K562 (cell line): ENCODE measurements at regions not wholly inside any gene's neighbourhood (a gene's known extent, or its start where the extent isn't known, plus 50 kb on each side); places are given as distances from the start of the nearest gene placed in this dataset.

Source experiments
- ATAC-seq: fragments of 200-7000 bp; cut with Tn5 transposase; 3 replicates; pipeline ENCODE4 v1.9.1; 2020; ENCODE audit warnings: moderate library complexity
- BruUV-seq: library from RNA; stranded (reverse); fragments of 400-500 nt; replicated peaks from 2 replicates; lab custom pipeline; 2021; lab: Mats Ljungman, UMichigan
- CTCF ChIA-PET: fragments of 300-600 bp; formaldehyde crosslinking; extraction: SDS; loops from one replicate; lab custom pipeline; 2021; ENCODE audit warnings: low intra/inter-chr PET ratio; lab: Yijun Ruan, JAX
- POLR2A ChIA-PET: fragments of 300-600, 350-650 bp; sonication (Branson Sonifier 250); formaldehyde crosslinking; extraction: SDS; loops from one replicate; lab custom pipeline; 2021; ENCODE audit warnings: antibody characterized with exemption, inconsistent platforms; lab: Yijun Ruan, JAX
- DNase-seq, 4 experiments: peaks; one replicate each; pipeline versions ENCODE4 v3.0.0 to v3.0.0-alpha.2; 2011 to 2018; ENCODE audit warnings: low spot score in 3 of 4, mixed read lengths in 3 of 4; ENCODE audit errors: extremely low read depth in 1 of 4
- FAIRE-seq: peaks from 2 replicates; lab custom pipeline; 2011; peaks lifted over from hg19 to GRCh38; lab: Jason Lieb, UNC
- H2AFZ ChIP-seq: 2 replicates; pipeline ENCODE4 v1.6.0; 2011; ENCODE audit warnings: low read depth, low read length, control low read depth, inconsistent platforms
- H3K27ac ChIP-seq: fragments of 200-600 bp; 3 replicates; pipeline ENCODE4 v1.8.0; 2011; ENCODE audit warnings: low read depth, mild to moderate bottlenecking, control low read depth, inconsistent platforms, low read length, moderate library complexity, mixed read lengths; ENCODE audit errors: extremely low read depth
- H3K27me3 ChIP-seq, 2 experiments: fragments of 300-600 bp in 1 of 2; 2 replicates in 1 of 2; 3 replicates in 1 of 2; pipeline versions ENCODE4 v1.6.0 to v1.8.0; 2011; ENCODE audit warnings: inconsistent platforms in 2 of 2, low read length in 2 of 2, mild to moderate bottlenecking in 1 of 2, mixed read lengths in 1 of 2, moderate library complexity in 1 of 2; ENCODE audit not compliant: control insufficient read depth in 2 of 2, insufficient read depth in 2 of 2
- H3K36me3 ChIP-seq: fragments of 300-600 bp; 3 replicates; pipeline ENCODE4 v1.8.0; 2011; ENCODE audit warnings: mild to moderate bottlenecking, low read length, inconsistent platforms; ENCODE audit not compliant: control insufficient read depth, insufficient read depth
- H3K4me1 ChIP-seq, 2 experiments: fragments of 200-600 bp in 1 of 2; replicated peaks in 1 of 2; 2 replicates in 1 of 2; 3 replicates in 1 of 2; pipeline versions ENCODE4 v1.5.1 to v1.8.0; 2011; ENCODE audit warnings: inconsistent platforms in 2 of 2, low read length in 2 of 2, mild to moderate bottlenecking in 1 of 2, mixed read lengths in 1 of 2, moderate library complexity in 1 of 2; ENCODE audit not compliant: control insufficient read depth in 2 of 2, insufficient read depth in 2 of 2
- H3K4me2 ChIP-seq: 2 replicates; pipeline ENCODE4 v1.6.1; 2011; ENCODE audit warnings: low read length, control low read depth, inconsistent platforms, mixed read lengths; ENCODE audit not compliant: insufficient read depth
- H3K4me3 ChIP-seq: fragments of 200-600 bp; sonication (generic), shearing (Covaris generic); 2 replicates; pipeline ENCODE4 v1.5.1; 2016; ENCODE audit warnings: control low read depth, inconsistent platforms
- H3K79me2 ChIP-seq: fragments of 200-600 bp; 3 replicates; pipeline ENCODE4 v1.8.0; 2011; ENCODE audit warnings: low read length, inconsistent platforms; ENCODE audit not compliant: control insufficient read depth, insufficient read depth
- H3K9ac ChIP-seq, 2 experiments: 2 replicates each; pipeline versions ENCODE4 v1.6.0 to v1.6.1; 2011; ENCODE audit warnings: low read depth in 2 of 2, low read length in 2 of 2, control low read depth in 1 of 2, inconsistent platforms in 1 of 2, mild to moderate bottlenecking in 1 of 2, mixed read lengths in 1 of 2; ENCODE audit not compliant: insufficient read depth in 1 of 2
- H3K9me1 ChIP-seq: one replicate; pipeline ENCODE4 v1.6.0; 2011; ENCODE audit warnings: inconsistent platforms, mild to moderate bottlenecking, low read length, moderate library complexity; ENCODE audit not compliant: control insufficient read depth, insufficient read depth
- H3K9me3 ChIP-seq: replicated peaks from 2 replicates; pipeline ENCODE4 v1.5.1; 2011; ENCODE audit warnings: low read depth, low read length, inconsistent platforms; ENCODE audit not compliant: control insufficient read depth, insufficient read depth
- H4K20me1 ChIP-seq: replicated peaks from 2 replicates; pipeline ENCODE4 v1.6.1; 2011; ENCODE audit warnings: low read length, inconsistent platforms, mixed read lengths; ENCODE audit not compliant: control insufficient read depth, insufficient read depth
- ARID4B ChIP-seq: sonication (generic); formaldehyde crosslinking; IDR thresholded peaks from 2 replicates; pipeline ENCODE4 v1.8.0; 2022; ENCODE audit warnings: mild to moderate bottlenecking, missing genetic modification reagents
- BACH1 ChIP-seq: fragments of 200-800 bp; sonication (Bioruptor generic); IDR thresholded peaks from 2 replicates; pipeline ENCODE4 v1.6.1; 2016; ENCODE audit warnings: missing genetic modification characterization, missing compliant biosample characterization
- DLX4 ChIP-seq: fragments of 250-450 bp; sonication (Bioruptor Pico); IDR thresholded peaks from 2 replicates; pipeline ENCODE4 v1.6.1; 2021; ENCODE audit warnings: mild to moderate bottlenecking
- ETV6 ChIP-seq, 3 experiments: fragments of 150-350 bp in 1 of 3; sonication (generic) in 1 of 3; formaldehyde crosslinking in 1 of 3; IDR thresholded peaks; 2 replicates each; pipeline versions ENCODE4 v1.6.1 to v1.8.0; 2014 to 2022; ENCODE audit warnings: borderline replicate concordance in 2 of 3, low read depth in 2 of 3, antibody characterized with exemption in 1 of 3, low read length in 1 of 3, mild to moderate bottlenecking in 1 of 3, missing genetic modification reagents in 1 of 3
- GTF2B ChIP-seq: IDR thresholded peaks from 2 replicates; pipeline ENCODE4 v1.6.1; 2011; ENCODE audit not compliant: insufficient read length; ENCODE audit errors: extremely low read depth
- JUND ChIP-seq, 2 experiments: IDR thresholded peaks; 2 replicates in 1 of 2; 3 replicates in 1 of 2; pipeline ENCODE4 v1.6.1; 2011; ENCODE audit warnings: borderline replicate concordance in 2 of 2, low read depth in 2 of 2, low read length in 2 of 2, improper control_type of control experiment in 1 of 2, missing biosample characterization in 1 of 2, missing genetic modification characterization in 1 of 2, missing genetic modification reagents in 1 of 2
- NEUROD1 ChIP-seq: fragments of 150-350 bp; IDR thresholded peaks from 2 replicates; pipeline ENCODE4 v1.6.1; 2014; ENCODE audit warnings: borderline replicate concordance, low read length, low read depth; ENCODE audit not compliant: partially characterized antibody
- PHF20 ChIP-seq: fragments of 450-650 bp; IDR thresholded peaks from 2 replicates; pipeline ENCODE4 v1.6.1; 2018; ENCODE audit not compliant: partially characterized antibody
- PURB ChIP-seq: sonication (generic); formaldehyde crosslinking; IDR thresholded peaks from 2 replicates; pipeline ENCODE4 v1.9.0; 2021; ENCODE audit warnings: low read depth, mild to moderate bottlenecking, missing genetic modification reagents
- RBM39 ChIP-seq: fragments of 200-400 bp; formaldehyde crosslinking; optimal IDR thresholded peaks from 2 replicates; pipeline ENCODE3; 2018; ENCODE audit warnings: low read depth, low read length
- SMC3 ChIP-seq: conservative IDR thresholded peaks from 2 replicates; pipeline ENCODE4 v1.6.1; 2011; ENCODE audit warnings: low read depth, low read length, improper control_type of control experiment; ENCODE audit not compliant: insufficient read depth
- TCF7L2 ChIP-seq: fragments of 150-350 bp; IDR thresholded peaks from 2 replicates; pipeline ENCODE4 v1.6.1; 2016; ENCODE audit warnings: low read depth, mild to moderate bottlenecking, low read length, moderate library complexity
- THRA ChIP-seq: fragments of 450-650 bp; IDR thresholded peaks from 2 replicates; pipeline ENCODE4 v1.6.1; 2017; ENCODE audit warnings: mild to moderate bottlenecking, moderate library complexity
- ZNF282 ChIP-seq: sonication (generic); formaldehyde crosslinking; IDR thresholded peaks from 2 replicates; pipeline ENCODE4 v1.8.1; 2023; ENCODE audit warnings: missing genetic modification reagents
- ZNF77 ChIP-seq: fragments of 250-450 bp; sonication (Bioruptor Pico); IDR thresholded peaks from 2 replicates; pipeline ENCODE4 v1.5.0; 2020
- whole genome bisulfite sequencing: fragments of 100-300 bp; shearing (Covaris generic); methylation state at CpG from one replicate; pipeline ENCODE4 v1.1.6; 2016; ENCODE audit warnings: low coverage, mixed read lengths; ENCODE audit not compliant: insufficient coverage; ENCODE audit errors: missing lambda C conversion rate; 5-methylcytosine and 5-hydroxymethylcytosine counted together
- in situ Hi-C: fragments of 300-500 bp; cut with MboI; formaldehyde crosslinking; loops from 4 replicates; pipeline ENCODE4 v1.15.0; 2018; ENCODE audit warnings: inconsistent platforms, mixed read lengths
- intact Hi-C: fragments of 100-400 bp; cut with micrococcal nuclease; formaldehyde crosslinking; loops from 2 replicates; pipeline ENCODE4 v1.14.2; 2022

GRCh38 chr18:29250259-29250658 lies 1073.3 kb upstream of the CDH2 start:
- Histone ChIP-seq H3K79me2 (no peaks in the 10 kb centered on the region), H3K4me2 (no peak overlapping the region), H3K4me1 (no peaks in the 10 kb centered on the region), H3K27ac (no peak overlapping the region), H3K27me3 (no peaks in the 10 kb centered on the region), H3K9ac (no peak overlapping the region), H3K36me3 (no peaks in the 10 kb centered on the region), H2AFZ (no peak overlapping the region), H3K9me1 (no peaks in the 10 kb centered on the region), H3K4me3 (no peak overlapping the region), H4K20me1 (no peaks in the 10 kb centered on the region), H3K9me3 (no peaks in the 10 kb centered on the region; the same call in 1 of the 2 replicates)
- 1% methylated on average over 4 of the region's 4 CpGs for WGBS
- intact Hi-C loops (no loop called here), in situ Hi-C loops (no loop called here)
- DNase-seq: no peak
- no peak for FAIRE-seq
- ChIA-PET POLR2A (no interaction called here), CTCF (no interaction called here)
- no TSS peak for BruUV-seq
- TF ChIP-seq PHF20 (no peak), DLX4 (CRISPR knock-in tag) (no peak), ARID4B (CRISPR knock-in tag) (no peak), SMC3 (no peak), THRA (no peak), ETV6 (IDR thresholded peaks at IDR 0.05; ENCODE audit: borderline replicate concordance in 1 of 2, low read depth in 2 of 2, low read length in 1 of 2) (no peak), ETV6 (CRISPR knock-in tag; IDR thresholded peaks at IDR 0.05; ENCODE audit: borderline replicate concordance) (no peak), PURB (CRISPR knock-in tag) (no peak), BACH1 (tag) (no peak), TCF7L2 (no peak), GTF2B (no peak), RBM39 (no peak), ZNF77 (CRISPR knock-in tag) (no peak), ZNF282 (CRISPR knock-in tag) (no peak), NEUROD1 (no peak), JUND (IDR thresholded peaks at IDR 0.05; ENCODE audit: borderline replicate concordance, low read depth, low read length) (no peak), JUND (tag; IDR thresholded peaks at IDR 0.05; ENCODE audit: borderline replicate concordance, low read depth, low read length) (no peak)
- no peak for ATAC-seq
